ENCODE measurements at regions not wholly inside any gene's neighbourhood (a gene's known extent, or its start where the extent isn't known, plus 50 kb on each side); places are given as distances from the start of the nearest gene placed in this dataset.

GRCh38 chr11:45005106-45005505 lies 54.4 kb upstream of the TP53I11 start:
- Histone ChIP-seq H3K79me2 (ENCODE audit: control insufficient read depth, insufficient read depth, low read length) (no peaks in the 10 kb centered on the region), H3K9me3 (replicated peaks; ENCODE audit: control insufficient read depth, insufficient read depth, low read length) (no peaks in the 10 kb centered on the region), H3K27ac (ENCODE audit: insufficient read depth, low read depth, low read length) (no peak overlapping the region), H3K36me3 (ENCODE audit: control insufficient read depth in 2 of 2, extremely low read depth in 1 of 2, insufficient read depth in 2 of 2, low read length in 2 of 2) (no peaks in the 10 kb centered on the region), H3K4me2 (ENCODE audit: insufficient read depth, low read length) (no peak overlapping the region), H3K9me1 (replicated peaks; ENCODE audit: control insufficient read depth, extremely low read depth, insufficient read depth, low read length) (no peaks in the 10 kb centered on the region), H3K27me3 (ENCODE audit: control insufficient read depth in 2 of 2, insufficient read depth in 2 of 2, low read length in 2 of 2) (peaks cover 17 to 19% of the 10 kb centered on the region in 2 experiments), H2AFZ (ENCODE audit: low read depth, low read length) (no peak overlapping the region), H3K9ac (replicated peaks; ENCODE audit: extremely low read depth, insufficient read depth, low read length) (no peak overlapping the region), H3K4me3 (replicated peaks in 1 of 3; ENCODE audit: insufficient read depth in 1 of 3, low read depth in 1 of 3, low read length in 3 of 3) (no peak overlapping the region), H3K4me1 (ENCODE audit: control insufficient read depth, extremely low read depth, insufficient read depth, low read length) (no peaks in the 10 kb centered on the region), H4K20me1 (replicated peaks; ENCODE audit: control insufficient read depth, extremely low read depth, insufficient read depth, low read length) (no peaks in the 10 kb centered on the region)
- POLR2A ChIA-PET, result no interaction called here
- no TSS peak for BruUV-seq (replicated peaks)
- CTCF ChIA-PET, result interaction anchor here (1.1 kb wide), 1 partner anchor 16 kb away, joined by 3 read pairs; no protein-coding TSS in a partner anchor
- dilution Hi-C loops (cut with MboI; ENCODE audit: extremely low pct_ligation_motif_present, low sequenced_read_pairs), result no loop called here
- intact Hi-C loops (cut with micrococcal nuclease), result no loop called here
- TF ChIP-seq POLR2AphosphoS5 (IDR thresholded peaks at IDR 0.05; ENCODE audit: insufficient read depth, low read depth, low read length) (no peak), FOS (IDR thresholded peaks at IDR 0.05; ENCODE audit: borderline replicate concordance, insufficient read depth, low read length) (no peak), CTCF (IDR thresholded peaks at IDR 0.05; ENCODE audit: extremely low read depth in 1 of 2, insufficient read depth in 1 of 2, low read depth in 1 of 2, low read length in 2 of 2) (no peak), POLR2A (IDR thresholded peaks at IDR 0.05; ENCODE audit: low read depth, low read length) (no peak), GATA2 (IDR thresholded peaks at IDR 0.05; ENCODE audit: insufficient read depth, insufficient read length, low read depth, low read length) (no peak), JUN (IDR thresholded peaks at IDR 0.05; ENCODE audit: borderline replicate concordance, insufficient read depth, insufficient read length, low read depth) (no peak), EZH2 (IDR thresholded peaks at IDR 0.05; ENCODE audit: borderline replicate concordance, low read depth, low read length, severe bottlenecking) (no peak), MYC (IDR thresholded peaks at IDR 0.05; ENCODE audit: low read depth, low read length) (no peak), MAX (IDR thresholded peaks at IDR 0.05; ENCODE audit: insufficient read depth, insufficient read length) (no peak)
- FAIRE-seq (no peak), DNase-seq (ENCODE audit: low read depth, low spot score) (no peak)
